HG03520 (cell line): ENCODE measurements at regions not wholly inside any gene's neighbourhood (a gene's known extent, or its start where the extent isn't known, plus 50 kb on each side); places are given as distances from the start of the nearest gene placed in this dataset.

Source experiments
- ATAC-seq: cut with Tn5 transposase; IDR thresholded peaks from one replicate; pipeline ENCODE4 v1.9.1; 2021; ENCODE audit warnings: mild to moderate bottlenecking, moderate library complexity; ENCODE audit not compliant: unreplicated experiment

DNA sequence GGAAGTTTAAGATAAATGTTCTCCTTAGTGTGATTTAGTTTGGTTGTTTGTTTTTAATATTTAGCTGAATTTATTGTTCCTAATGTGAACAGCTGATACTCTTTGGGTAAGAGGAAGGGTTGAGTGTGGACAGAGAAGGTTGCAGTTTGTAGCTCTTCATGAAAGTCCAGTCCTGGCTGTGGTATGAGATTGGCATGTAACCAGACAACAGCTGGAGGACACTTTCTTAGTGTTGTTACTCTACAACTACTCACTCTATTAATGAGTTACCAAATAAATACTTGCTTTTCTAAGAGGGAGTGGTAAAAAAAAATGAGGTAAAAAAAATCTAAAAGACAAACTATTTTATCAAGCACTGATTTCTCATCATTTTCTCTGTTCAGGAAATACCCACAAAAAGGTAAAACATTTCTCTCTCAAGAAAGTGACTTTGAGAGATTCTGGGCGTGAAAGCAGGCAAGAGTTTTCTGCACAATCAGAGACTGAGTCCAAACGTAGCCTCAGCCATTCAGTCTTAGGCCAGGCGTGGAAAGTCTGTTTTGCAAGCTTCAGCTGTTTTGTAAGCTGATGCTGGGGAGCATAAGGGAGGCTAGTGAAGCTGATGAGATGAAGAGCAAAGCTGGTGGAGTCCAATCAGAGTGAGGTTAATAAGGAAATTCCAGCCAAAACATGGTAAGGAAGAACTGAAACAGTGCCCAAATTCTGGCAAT, 138.5 kb upstream of the ARPP21 start:
- no peak for ATAC-seq

DNA sequence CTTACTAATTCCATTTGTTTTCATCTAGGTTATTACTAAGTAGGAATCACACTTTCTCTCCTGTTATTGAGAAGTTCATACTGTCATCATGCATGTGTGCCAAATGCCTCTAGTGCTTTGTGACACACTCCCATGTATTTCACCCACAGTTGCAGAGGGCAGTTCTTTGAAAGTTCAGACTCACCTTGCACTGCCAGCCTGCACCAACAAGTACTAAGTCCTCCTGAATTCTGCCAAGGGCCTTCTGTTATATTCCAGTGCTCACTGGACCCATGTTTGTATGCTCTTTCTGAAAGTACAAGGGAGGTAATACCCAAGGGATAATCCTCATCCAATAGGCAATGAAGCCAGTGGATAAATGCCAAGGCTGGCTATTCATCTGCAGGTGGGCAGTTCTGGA, 136.6 kb upstream of the ARPP21 start:
- no peak for ATAC-seq

DNA sequence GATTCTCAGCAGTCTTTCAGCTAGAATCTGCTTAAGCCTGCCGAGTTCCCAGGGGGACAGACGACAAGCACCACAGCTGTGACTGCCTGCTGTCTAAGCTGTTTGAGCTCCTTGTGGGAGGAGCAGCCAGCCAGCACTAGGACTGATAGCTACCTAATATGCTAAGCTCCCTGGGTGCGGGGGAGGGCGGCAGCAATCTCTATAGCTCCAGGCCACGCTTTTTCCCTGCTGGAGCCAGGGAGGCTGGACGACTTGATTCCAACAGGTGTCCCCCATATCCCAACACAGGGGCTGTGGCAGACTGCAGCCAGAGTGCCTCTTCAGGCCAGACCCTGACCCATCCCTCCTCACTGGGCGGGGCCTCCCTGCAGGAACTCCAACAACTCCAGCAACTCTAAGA, 134.1 kb upstream of the ARPP21 start:
- ATAC-seq, result no peak

DNA sequence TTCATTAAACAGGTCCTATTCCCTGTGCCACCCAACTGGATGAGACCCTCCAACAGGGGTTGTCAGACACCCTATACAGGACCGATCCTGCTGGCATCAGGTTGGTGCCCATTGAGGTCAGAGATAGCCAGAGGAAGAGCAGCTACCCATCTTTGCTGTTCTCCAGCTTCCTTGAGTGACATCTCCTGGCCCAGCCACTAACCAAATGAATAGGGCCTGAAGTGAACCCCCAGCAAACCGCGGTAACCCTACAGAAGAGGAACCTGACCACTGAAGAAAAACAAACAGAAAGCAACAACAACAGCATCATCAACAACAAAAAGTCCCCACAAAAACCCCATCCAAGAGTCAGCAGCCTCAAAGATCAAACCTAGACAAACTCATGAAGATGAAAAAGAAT, 133.6 kb upstream of the ARPP21 start:
- no peak for ATAC-seq

DNA sequence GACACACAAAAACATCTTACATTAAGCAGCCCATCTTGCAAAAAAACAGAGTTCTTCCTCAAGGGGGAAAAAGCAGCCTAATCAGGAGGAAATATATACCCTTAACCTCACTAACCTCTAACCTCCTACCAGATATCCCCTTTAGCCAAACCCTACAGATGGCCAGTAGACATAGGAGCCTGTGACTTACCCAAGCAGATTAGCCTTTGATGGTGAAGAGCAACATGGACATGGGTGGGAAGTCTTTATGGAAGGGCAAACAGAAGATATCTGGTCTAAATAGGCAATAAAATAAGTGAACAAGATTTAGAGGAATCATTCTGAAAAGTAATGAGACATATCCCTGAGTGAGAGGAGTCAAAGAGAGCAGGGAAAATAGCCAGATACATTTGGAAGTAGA, 119.4 kb upstream of the ARPP21 start:
- no peak for ATAC-seq

DNA sequence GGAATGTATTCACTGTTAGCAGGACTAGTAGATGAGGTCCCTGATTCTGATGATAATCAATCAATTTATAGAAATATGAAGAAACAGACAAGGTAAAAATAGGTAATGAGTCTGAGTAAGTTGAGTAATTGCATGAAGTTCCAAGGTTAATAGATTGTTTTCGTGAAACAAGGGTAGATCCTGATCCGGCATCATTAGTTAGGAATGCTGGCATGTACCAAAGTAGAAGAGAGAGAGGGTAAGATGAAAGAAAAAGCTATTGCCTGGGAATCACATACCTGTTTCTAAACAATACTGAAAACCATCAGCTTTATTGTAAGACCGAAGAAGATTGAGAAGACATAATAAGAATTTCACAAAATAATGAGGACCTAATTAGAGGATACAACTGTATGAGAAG, 118.1 kb upstream of the ARPP21 start:
- no peak for ATAC-seq

DNA sequence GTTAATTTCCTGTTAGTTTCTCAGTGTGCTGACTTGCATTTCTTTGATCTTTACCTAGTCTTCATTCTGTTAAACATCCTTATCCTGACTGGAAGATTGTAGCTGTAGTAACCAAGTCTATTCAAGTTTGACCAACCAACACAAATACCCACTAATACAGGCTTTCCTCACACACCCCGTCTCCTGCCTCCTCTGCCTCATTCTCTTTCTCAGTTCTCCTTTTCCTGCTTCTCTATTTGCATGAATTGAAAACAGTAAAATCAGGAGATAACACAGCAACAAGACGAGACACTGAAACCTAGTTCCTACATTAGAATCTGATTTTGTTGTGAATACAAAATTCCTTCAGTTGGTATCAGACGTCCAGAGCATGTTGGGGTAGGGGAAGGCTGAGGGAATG, 116.9 kb upstream of the ARPP21 start:
- ATAC-seq, result no peak

DNA sequence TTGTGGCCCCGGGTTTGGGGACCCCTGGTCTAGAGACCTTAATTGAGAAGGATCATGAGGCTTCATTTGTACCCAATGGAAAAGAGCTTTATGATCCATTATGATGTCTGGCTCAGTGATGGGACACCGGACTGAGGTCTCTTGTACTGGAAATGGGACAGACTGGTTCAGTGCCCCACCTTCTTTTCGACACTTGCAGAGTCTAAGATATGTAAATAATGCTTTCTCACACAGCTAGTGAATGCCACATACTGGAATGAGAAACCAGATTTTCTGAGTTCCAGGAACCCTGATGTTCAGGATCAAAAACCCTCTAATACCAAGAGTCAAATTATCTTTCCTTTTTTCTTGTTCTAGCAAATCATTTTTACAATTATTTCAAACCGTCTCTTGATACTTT, 116.3 kb upstream of the ARPP21 start:
- no peak for ATAC-seq

DNA sequence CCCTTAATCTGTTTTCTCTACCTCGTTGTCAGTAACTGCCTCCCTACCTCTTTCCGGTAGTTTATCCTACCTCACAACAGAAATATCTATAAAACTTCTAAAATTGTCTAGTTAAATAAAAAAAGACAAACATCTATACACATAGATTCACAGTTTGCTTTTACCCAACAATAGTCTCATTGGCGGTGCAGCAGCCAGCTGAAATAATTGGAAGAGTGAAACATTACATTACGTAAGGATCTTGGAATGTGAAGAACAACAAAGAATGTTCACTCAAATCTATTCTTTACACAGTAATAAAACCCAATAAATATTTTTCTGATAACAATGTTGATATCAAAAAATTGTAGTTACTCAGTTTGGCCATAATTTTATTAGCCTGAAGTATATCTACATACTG, 115.5 kb upstream of the ARPP21 start:
- ATAC-seq, result no peak

DNA sequence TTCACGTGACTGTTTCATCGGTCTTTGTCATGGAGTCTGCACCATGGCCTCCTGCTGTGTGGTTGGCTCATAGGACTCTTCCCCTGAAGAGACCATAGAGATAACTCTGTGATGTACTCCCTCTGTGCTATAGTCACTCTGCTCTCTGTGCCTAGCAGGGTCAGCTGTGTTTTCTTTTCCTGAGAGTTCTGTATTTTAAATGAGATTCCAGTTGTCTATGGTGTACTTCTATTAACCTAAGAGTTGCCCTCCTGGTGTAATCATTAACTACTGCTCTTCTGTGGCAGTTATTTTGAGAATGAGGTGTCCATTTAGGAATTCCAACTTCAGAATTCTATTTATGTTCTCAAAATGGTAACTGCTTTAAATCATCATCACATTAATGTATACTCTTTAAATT, 114.5 kb upstream of the ARPP21 start:
- ATAC-seq, result no peak

DNA sequence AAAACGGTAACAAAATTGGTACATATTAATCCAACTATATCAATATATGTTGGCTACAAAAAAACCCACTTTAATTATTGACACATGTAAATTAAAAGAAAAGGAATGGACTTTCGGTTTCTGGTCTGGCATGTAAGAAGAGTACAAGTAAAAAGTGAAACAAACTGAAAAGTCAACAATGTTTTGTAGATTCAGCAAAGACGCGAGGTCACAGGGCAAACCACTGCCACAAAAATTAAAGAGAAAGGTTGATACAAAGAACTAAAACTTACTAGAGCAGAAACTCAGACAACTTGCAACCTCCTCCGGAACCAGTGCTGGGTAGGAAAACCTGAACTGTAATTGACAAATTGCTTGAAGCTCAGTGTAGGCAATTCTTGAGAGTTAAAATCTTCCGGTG, 110.6 kb upstream of the ARPP21 start:
- ATAC-seq, result no peak

DNA sequence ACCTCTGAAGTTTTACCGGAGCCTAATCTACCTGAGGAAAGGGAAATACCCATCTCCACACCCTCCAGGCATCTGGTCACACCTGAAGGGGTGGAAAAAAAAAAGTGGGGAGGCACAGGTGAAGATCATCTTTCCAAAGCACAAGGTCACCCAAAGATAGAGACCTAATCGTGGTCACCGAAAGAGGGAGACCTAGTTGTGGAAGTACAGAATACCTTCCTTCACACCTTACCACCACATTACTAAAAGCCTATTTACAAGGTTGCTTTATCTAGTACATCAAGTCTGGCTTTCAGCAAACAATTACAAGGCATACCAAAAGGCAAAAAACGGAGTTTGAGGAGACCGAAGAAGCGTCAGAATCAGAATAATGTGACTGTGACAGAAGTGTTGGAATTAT, 110.0 kb upstream of the ARPP21 start:
- ATAC-seq, result no peak

DNA sequence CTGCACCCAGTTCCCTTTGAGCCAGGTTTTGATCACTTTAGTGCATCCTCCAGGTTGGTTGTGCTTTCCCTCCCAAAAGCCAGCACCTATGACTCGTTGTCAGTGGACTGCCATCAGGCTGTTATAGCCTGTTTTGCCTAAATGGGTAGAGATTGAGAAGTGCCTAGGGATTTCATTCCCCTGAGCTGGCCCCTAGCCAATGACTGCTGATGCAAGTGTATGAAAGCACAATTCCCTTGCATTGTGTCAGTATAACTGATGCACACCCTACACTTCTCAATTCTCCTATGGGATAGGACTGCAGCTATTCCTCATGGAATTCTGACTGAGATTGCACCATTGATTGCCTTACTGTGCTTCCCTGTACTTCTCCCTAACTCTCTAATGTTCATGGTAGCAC, 102.1 kb upstream of the ARPP21 start:
- no peak for ATAC-seq

DNA sequence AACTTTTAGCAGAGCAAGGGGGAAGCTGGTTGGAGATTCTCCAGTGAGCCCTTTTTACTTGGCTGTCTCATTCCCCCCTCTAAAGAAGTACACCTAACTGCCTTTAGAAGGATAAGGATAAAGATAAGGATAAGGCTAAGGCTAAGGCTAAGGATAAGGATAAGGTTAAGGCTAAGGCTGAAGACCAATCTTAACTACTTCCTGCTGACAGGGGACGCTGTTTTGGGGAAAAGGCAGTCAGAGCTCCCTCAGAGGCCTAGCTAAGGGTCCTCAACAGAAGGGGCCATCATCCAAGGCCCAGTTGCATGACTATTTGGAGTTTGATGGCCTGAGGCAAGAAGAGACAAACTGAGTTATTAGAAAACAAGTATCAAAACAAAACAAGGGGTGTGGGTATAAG, 94.3 kb upstream of the ARPP21 start:
- no peak for ATAC-seq

DNA sequence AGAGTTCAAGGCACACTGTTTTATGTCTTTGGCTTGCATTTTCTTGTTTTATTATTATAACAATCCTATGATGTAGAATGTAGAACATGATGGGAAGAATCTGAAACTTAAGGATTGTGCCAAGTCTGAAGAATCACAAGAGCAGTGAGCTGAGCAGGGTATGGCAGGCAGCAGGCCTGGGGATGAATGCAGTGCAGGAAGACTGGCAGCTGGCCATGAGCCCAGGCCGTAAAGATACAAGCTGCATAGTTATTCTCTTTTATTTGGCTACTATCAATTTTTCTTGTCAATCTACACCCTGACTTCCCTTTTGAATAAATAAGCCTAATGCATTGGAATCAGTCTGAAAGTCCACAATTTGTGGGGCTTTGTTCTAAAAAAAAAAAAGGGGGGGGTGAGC, 89.6 kb upstream of the ARPP21 start:
- ATAC-seq, result no peak

DNA sequence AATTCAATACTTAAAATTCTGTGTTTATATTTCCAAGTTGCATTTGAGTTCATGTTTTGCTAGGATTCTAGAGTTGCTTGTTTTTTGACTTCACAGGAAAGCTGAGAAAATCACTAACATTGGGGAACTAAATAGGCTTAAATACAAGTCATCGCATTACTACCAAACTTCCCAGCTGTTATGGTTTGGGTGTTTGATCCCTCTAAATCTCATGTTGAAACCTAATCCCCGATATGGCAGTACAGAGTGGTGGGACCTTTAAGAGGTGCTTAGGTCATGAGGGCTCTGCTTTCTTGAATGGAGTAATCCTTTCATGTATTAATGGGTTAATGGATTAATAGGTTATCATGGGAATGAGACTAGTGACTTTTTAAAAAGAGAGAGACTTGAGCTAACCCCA, 77.2 kb upstream of the ARPP21 start:
- no peak for ATAC-seq

DNA sequence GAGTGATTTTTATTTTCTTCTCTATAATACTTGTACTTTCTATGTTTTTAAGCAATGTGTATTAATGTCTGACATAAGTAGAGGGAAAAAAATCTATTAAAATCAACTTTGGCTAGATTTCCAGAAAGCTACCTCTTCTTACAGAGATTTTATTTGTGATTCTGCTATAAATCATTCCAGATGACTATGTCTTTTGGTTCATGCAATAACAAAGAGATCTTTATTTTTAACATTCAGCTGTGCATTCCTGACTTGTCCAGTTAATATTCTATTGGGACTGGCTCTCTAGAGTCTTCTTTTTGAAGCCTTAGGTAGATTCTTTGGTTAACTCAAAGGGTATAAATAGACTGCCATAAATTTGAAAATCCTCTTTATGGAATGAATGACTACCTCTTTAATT, 74.3 kb upstream of the ARPP21 start:
- ATAC-seq, result no peak
